ENCODE measurements at regions not wholly inside any gene's neighbourhood (a gene's known extent, or its start where the extent isn't known, plus 50 kb on each side); places are given as distances from the start of the nearest gene placed in this dataset.

DNA sequence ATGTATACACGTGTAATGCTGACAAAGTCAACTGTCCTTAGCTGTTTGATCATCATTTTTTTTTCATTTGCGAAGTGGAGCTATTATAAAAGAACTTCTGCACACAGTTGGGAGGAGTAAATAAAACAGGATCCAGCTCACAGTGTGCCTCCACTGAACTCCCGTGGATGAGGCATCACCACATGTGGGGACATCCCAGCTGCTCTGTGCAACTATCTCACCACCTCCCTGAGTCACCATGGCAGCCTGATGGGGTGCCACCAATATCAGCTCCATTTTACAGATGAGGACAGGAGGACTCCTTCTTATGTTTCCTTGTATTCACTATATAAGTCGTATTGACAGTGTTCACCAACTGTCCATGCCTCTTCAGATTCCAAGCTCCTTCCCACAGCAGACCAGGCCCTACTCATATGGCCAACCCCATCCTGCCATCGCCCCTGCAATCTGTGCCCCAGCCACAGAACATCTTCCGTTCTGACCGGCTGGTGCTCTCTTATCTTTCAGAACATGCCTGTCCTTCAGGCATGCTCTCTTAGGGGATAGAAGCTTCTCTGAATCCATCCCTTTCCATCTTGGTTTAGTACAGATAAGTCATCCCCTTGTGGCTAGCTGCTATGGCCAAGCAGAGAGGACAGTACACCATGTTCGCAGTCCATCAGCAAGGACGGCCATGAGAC lies 288.1 kb downstream of the RNF144A start:
- TF ChIP-seq, protein P1, sequence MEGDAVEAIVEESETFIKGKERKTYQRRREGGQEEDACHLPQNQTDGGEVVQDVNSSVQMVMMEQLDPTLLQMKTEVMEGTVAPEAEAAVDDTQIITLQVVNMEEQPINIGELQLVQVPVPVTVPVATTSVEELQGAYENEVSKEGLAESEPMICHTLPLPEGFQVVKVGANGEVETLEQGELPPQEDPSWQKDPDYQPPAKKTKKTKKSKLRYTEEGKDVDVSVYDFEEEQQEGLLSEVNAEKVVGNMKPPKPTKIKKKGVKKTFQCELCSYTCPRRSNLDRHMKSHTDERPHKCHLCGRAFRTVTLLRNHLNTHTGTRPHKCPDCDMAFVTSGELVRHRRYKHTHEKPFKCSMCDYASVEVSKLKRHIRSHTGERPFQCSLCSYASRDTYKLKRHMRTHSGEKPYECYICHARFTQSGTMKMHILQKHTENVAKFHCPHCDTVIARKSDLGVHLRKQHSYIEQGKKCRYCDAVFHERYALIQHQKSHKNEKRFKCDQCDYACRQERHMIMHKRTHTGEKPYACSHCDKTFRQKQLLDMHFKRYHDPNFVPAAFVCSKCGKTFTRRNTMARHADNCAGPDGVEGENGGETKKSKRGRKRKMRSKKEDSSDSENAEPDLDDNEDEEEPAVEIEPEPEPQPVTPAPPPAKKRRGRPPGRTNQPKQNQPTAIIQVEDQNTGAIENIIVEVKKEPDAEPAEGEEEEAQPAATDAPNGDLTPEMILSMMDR (IDR thresholded peaks at IDR 0.05; ENCODE audit: poor library complexity, severe bottlenecking): no peak
- TF ChIP-seq REST (IDR thresholded peaks at IDR 0.05; ENCODE audit: borderline replicate concordance) (no peak), POLR2AphosphoS5 (IDR thresholded peaks at IDR 0.05) (no peak), EP300 (conservative IDR thresholded peaks at IDR 0.05; ENCODE audit: poor library complexity, severe bottlenecking) (no peak), TAF1 (IDR thresholded peaks at IDR 0.05; ENCODE audit: low read depth) (no peak), EZH2 (IDR thresholded peaks at IDR 0.05; ENCODE audit: borderline replicate concordance, insufficient read depth, low read length, poor library complexity, severe bottlenecking) (no peak), RAD21 (conservative IDR thresholded peaks at IDR 0.05) (no peak)

Data from neural cell (in vitro differentiated cells).